ENCODE measurements at regions not wholly inside any gene's neighbourhood (a gene's known extent, or its start where the extent isn't known, plus 50 kb on each side); places are given as distances from the start of the nearest gene placed in this dataset.

DNA sequence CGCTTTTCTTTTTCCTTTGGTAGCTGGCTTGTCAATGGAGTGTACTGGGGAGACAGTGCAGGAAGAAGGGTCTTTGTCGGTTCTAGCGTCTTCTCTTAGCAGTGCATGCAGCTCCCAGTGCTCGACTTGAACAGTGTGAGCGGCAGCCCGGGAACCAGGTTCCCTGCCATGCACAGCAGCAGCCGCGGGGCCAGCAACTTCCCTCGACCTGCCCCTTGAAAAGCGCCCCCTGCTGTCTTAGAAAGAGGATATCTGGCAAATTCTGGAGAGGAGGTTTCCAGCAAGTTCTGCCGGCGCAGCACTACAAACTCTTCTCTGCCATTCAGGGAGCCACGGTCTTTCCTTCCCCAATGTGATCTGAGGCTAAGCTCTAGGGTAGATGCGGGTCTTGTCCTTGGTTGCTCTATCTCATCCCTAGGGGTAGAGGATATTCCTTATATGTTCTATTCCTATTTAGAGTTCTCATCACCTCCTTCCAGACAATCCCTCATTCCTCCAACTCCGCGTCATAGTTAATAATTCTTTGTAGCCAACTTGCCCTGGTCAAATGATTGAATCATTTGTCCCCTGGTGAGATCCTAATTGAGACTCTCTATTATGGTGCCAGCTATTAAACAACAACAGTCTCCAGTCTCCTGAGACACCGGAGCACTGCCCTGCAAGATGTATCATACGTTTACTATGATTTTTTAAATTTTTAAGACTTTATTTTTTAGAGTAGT lies 451.3 kb downstream of the PMP22 start:
- DNase-seq (ENCODE audit: low read depth), result no peak

DNA sequence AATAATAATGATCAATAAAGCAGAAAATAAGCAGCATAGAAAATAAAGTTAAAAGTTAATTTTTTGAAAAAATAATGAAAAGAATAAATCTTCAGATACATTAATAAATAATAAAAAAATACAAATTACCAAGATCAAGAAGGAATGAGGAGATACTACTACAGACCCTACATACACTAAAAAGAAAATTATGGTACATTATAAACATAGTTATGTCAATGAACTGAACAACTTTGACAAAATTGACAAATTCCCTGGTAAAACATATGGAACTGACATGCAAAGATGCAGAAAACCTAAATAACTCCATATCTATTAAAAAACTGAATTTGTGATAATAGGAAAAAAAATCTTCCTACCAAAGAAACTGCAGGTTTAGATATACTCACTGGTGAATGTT lies 456.7 kb downstream of the PMP22 start:
- DNase-seq (ENCODE audit: low read depth), result no peak

DNA sequence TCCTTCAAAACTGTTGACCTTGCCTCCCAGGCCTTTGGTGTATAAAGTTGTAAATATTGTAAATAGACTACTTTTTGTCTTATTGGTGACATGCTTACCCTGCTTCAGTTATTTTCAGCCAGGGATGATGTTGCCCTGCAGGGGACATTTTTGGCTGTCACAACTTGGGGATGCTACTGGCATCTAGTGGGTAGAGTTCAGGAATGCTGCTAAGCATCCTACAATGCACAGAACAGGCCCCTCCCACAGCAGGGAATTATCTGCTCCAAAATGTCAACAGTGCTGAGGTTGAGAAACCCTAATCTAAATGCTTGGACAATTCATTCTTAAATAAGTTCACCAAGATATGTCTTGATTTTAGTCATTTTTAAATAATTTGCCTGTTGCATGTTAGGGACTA lies 459.8 kb downstream of the PMP22 start:
- no peak for DNase-seq (ENCODE audit: low read depth)

DNA sequence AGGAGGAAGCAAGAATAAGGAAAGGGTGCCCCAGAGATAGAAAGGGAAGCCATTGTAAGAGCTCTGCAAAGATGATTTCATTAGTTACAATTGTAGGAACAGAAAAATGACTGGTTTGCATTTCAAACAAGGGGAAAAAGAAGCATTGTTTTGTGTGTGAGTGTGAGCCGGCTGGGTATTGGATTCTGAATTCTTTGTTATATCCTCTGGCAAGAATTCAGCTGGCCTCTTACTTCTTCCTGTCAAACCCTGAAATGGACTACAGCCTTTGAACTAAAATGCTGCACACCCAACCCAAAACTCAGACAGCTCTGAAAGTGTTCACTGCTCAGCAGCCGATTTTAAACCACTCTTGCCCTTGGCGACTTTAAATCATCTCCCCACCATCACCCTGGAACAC lies 461.3 kb downstream of the PMP22 start:
- no peak for DNase-seq (ENCODE audit: low read depth)

DNA sequence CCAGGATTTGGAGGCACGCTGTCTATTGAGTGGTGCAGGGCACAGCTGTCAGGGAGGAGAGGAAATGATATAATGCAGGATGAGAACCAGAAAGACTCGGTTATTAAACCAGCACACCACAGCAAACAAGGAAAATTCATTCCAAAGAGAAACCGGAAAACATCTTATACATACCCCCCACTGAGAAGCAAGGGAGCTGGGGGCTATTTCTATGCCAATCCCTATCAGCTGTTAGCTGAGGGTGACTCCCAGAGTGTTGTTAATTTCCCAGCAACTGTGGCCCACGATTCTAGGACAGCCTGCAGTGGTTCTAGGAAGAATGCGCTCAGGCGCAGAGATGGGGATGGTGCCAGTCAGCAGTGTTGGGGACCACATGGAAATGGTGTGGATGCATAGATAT lies 467.3 kb downstream of the PMP22 start:
- no peak for DNase-seq (ENCODE audit: low read depth)

DNA sequence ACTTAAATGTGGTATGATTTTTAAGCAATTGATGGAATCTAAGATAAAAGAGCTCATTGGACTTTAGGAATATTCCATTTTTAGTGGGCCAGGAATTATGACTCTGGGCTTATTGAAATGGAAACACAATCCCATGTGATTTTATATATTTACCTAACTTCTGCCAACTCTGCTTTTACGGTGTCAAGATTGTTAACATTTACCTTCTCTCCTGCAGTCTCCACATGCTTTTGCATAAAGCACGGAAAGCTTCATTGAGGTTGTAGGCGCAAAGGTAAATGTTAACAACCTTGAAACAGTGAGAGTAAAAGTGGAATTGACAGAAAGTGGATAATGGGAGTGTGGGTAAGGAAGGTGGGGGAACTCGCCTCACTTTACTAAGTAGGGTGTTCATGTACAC lies 468.1 kb downstream of the PMP22 start:
- no peak for DNase-seq (ENCODE audit: low read depth)

DNA sequence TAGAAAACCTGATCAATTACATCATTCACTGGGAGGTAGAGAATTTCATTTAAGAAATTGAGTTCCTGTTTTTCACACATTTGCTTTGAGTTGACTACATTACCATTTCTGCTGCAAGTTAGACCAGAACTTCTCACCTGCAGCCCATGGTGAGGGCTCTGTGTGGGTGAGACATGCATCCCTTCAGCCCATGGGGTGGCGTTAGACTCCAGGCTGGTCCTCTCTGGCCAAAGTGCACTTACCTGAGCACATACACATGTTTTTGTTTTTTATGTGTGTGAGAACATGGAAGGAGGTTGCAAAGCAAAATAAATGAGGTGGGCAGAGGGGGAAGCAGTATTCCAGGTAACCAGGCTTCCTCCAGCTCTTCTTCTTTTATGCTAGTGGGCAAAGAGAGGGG lies 470.2 kb downstream of the PMP22 start:
- DNase-seq (ENCODE audit: low read depth), result no peak

DNA sequence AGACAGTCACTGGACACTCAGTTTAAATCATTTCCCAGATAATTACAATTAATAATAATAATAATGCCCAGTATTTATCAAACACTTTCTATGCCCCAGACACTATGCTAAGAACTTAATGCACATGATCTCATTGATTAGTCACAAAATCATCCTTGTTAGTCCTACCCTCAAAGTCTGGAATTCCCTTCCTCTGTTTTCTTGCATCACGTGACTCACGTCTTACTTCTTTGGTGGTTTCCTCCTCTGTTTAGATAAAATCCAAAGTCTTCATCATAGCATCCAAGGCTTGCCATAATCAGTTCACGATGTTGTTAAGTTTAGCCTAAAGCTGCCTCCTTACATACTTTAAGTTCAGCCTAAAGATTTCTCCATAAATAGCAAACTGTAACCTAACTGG lies 471.9 kb downstream of the PMP22 start:
- no peak for DNase-seq (ENCODE audit: low read depth)

DNA sequence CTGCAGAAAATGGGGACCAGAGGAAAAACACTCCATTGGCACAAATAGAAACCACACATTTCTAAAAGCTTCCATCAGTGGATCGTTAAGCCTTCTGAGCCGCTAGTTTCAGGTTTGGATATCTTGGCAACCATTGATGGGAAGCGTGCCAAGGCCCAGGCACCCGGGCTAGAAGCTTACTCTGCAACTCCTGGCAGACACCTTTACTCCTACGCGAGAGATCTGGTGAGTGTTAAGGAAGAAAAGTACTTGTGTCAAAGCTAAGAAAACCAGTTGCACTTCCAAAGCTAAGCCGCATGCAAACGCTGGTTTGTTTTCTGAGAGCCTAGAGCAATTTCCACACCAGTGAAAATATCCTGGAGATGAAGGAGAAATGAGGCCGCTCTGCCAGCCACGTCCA lies 472.4 kb downstream of the PMP22 start:
- no peak for DNase-seq (ENCODE audit: low read depth)

DNA sequence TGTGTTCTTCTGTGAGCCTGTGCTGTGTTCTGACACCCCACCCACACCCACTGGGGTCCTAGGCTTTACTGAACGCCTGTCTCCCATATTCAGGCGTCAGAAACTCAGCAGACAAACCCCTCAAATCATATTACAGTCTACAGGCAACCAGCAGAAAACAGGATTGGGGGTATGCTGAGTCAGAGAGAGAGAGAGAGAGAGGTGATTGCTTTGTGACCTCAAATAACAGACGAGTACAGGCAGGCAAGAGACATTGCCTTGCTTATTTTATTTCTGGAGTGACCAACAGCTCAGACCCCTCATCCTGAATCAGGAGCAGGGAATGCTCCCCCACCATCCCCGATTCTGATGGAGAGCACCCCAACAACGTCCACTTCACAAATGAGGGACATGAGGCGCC lies 473.9 kb downstream of the PMP22 start:
- DNase-seq (ENCODE audit: low read depth), result no peak

DNA sequence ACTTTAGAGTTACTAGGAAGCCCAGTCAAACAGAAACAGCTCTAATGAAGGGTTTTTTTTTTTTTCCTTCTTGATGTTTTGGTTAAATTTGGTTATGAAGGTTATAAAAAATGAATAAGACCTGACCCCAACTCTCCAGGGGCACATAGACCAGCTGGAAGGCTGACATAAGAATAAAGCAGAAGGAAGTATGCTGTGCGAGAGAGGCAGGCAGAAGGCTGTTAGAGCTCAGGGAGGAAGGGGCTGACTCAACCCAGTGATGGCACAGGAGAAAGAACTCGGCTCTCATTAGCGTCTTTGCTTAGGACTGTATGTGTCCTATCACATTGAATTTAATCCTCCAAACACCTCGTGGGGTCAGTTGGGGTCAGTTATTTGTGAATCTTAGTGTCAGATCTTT lies 474.6 kb downstream of the PMP22 start:
- DNase-seq (ENCODE audit: low read depth), result no peak

DNA sequence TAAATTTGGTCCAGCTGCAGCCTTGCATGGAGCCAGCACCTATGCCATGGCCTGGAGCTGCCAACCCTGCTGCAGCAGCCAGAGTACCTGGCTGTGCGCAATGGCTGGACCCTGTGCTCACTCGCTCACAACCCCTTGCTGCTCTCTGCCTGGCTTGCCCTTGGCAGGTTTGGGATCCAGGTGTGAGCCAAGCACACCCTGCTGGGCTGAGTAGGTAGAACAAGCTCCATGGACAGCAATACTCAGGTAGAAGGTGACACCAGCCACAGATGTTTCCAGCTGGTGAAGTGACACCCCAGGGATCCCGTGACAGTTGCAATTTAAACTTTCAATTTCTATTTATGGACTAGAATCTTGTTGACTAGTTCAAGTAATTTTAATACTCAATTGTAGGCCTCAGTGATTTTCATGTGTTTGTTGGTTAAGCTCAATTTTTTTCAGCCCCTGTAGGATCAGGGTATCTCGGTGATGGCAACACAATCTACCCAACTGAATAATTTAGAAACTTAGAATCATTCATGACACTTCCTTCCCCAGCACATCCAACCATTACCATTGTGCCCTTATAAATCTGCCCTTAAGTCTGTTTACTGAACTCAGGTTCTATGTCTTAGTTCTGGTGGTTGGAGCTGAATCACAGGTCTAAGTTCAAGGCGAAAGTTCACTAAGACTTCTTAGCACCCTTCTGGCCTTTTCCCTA lies 480.0 kb downstream of the PMP22 start:
- no peak for DNase-seq (ENCODE audit: low read depth)

DNA sequence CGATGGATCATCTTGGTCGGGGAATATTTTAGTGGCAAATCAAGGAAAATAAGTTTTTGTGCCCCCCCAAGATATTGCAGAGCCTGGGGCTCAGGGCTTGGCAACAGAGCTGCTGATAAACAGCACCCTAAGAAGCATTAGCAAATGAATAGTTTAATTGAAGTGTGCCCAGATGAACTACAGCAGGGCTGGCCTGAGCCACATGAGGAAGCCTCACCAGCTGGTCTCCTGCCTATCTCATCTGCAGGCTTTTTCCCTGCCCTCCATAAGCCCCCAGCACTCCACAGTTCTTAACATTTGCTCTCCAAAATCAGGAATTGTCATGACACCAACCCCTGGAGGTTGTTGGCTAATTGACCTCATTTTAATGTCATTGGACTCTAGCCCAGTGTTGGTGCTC lies 480.2 kb downstream of the HS3ST3B1 start:
- no peak for DNase-seq (ENCODE audit: low read depth)

DNA sequence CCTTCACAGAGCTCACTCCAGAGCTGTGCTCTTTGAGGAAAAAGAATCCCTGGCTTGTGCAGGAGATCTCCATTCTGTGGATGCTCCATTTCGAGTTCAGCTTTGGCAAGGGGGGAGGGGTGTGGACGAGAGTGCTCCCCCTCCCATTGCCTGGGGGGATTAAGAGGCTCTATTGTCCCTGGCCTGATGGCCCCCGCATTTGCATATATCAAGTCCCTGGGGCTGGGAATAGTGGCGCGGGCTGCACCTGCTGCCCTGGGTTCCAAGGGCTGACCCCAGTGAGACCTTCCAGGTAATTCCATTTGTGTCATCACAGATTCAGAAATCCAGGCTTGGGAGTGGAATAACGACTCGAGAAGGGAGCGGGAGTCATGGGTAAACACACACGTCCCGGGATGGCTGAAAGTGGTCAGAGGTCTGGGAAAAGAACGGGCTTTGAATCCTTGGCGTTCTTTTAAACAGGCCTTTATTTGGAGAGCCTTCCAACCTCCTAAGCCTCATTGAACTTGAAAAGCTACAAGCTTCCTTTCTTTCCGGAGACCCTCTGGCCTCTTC lies 479.3 kb downstream of the HS3ST3B1 start:
- no peak for DNase-seq (ENCODE audit: low read depth)

DNA sequence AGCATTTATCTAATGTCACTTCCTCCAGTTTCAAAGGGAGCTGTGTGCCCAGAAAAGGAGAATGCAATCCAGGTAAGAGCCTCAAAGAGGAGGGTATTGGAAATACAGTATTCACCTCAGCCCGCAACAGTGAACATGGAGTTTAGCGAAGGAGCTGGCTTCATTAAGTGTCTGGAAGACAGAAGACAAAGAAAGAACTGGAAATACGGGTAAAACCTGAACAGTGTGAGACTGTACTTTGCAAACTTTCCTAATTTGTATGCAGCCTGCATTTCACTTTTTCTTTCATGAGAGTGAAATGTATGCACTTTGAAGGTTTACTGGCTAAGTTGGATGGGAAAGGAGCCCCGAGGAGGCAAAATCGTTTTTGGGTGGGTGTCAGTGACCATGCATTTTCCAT lies 478.4 kb downstream of the HS3ST3B1 start:
- DNase-seq (ENCODE audit: low read depth), result no peak

DNA sequence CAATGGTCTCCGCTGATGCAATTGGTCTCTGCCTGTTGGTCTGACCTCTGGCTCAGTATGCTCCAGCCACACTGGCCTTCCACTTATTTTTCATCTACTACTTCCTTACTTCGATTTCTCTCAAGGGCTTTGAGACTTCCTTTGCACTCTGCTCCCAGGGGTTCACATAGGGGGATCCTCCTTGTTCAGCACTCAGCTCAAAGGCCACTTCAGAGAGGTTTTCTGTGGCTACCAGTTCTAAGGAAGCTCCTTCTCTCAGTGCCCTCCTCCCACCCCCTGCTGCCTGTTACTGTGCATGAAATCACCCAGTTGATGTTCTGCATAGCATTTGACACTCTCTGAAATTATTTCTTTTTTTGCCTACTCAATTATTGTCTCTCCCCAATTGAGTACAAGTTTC lies 476.4 kb downstream of the HS3ST3B1 start:
- no peak for DNase-seq (ENCODE audit: low read depth)

DNA sequence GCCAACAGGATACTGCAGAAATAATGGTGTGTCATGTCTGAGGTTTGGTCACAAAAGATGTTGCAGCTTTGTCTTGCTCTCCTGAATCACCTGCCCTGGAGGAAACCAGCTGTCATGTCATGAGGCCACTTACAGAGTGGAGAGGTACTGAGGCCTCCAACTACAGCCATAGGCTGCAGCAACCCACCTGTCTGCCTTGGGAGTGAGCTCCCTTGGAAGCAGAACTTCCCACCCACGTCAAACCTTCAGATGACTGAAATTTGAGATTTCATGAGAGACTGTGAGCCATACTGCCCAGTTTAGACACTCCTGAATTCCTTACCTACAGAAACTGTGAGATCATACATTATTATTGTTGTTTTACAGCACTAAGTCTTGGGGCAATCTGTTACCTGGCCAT lies 475.9 kb downstream of the HS3ST3B1 start:
- no peak for DNase-seq (ENCODE audit: low read depth)

DNA sequence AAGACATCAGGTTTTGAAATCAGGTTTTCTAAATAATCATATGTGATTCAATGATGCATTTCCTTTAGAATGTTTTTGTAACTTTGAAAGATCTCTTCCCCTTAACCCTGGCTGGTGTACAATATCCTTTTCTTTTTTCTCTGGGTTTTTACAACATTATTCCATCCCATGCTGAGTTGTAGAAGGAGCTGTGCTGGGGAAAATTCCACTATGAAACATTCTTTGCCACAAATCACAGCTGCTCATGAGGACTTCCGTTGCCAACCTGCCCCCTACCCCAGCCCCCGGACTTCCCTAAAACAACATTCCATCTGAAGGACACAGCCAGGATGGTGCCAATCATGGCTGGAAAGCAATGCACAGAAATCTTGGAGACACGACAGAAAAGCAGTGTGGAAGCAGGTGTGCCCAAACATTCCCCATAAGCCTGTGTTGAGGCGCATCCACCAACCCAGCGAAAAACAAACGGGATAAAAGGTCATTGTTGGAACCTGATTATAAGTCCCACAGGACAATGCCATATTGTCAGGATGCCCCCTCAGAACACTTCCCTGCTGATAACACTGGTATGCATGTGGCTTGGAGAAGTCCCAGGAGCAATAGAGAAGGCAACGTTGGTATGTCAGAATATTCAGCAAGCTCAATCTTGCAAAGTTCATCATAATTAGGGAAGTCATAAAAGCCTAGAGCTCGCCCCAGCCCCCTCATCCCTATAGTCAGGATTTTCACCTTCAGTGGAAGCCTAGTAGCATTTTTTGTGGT lies 475.0 kb downstream of the HS3ST3B1 start:
- no peak for DNase-seq (ENCODE audit: low read depth)

DNA sequence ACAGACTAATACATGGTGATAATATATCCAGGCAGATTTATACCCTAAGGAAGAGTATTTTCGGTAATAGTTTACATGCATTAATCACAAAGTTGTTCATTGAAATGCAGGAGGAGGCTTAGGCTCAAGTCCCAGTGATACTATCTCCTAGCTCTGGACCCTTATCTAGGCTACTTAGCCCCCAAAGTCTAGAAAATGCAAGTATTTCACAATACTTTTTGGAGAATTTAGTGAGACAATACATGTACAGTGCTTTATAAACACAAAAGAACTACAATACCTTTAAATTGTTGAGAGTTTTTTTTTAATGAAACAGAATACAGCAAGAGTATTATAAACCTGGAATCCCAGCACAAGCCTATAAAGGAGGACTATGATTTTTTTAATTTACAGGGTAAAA lies 473.9 kb downstream of the HS3ST3B1 start:
- DNase-seq (ENCODE audit: low read depth), result no peak

DNA sequence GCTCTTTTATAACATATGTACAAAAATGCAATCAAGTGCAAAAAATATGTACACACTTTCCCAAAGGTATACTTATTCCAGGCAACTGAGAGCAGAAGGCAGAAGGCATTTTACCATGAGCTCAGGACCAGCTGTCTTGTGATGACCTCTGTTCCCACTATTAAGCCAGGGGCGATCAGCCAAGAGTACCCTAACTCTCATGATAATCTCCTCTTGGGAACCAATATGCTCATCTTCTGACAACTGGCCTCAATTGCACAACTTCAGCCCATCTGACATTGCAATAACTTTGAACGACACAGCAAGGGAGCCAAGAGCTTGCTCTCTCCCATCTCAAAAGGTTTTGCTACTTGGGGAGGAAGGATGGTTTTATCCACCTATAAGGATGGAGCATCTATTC lies 471.9 kb downstream of the HS3ST3B1 start:
- DNase-seq (ENCODE audit: low read depth), result no peak

DNA sequence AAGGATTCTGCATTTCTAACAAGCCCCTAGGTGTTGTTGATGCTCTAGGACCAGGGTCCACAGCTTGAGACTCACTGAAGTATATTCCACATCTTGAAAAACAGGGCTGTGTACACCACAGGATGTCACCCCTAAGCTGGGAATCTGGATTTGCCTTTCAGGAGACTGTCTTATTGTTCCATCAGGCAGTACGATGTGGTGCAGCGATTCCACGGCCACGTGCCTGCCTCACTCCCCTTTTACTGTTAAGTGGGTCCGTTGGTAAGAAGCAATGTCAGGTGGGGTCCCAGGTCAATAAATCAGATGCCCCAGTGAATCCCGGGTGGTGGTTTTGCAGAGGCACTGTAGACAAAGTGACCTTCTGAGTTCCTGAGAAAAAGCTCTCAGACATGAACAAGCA lies 470.7 kb downstream of the HS3ST3B1 start:
- no peak for DNase-seq (ENCODE audit: low read depth)

DNA sequence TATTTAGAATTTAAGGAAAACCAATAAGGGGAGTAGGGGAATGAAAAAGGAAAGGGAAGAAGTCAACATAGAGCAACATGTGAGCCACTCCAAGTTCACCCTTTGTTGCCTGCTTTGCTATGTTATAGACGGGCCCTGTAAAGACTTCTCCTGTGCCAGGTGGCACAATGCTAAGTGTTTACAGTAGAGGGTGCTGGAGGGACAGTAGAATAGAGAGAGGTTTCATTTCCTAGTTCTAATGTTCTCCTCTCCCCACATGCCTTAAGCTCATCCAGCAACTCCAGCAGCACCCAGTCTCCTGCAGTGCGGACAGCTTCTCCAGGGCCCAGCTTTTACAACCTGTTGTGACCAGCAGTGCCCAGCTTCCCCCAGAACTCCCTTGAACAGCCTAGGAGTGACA lies 468.0 kb downstream of the HS3ST3B1 start:
- DNase-seq (ENCODE audit: low read depth), result no peak

Data from renal cortical epithelial cell (primary cell).